Osteocyte (in vitro differentiated cells): ENCODE measurements at regions not wholly inside any gene's neighbourhood (a gene's known extent, or its start where the extent isn't known, plus 50 kb on each side); places are given as distances from the start of the nearest gene placed in this dataset.
A peak's percentile ranks its signal among the peaks of the same experiment; 100 is the strongest.

Source experiments
- DNase-seq: peaks from one replicate; pipeline ENCODE4 v3.0.0; 2021; ENCODE audit warnings: mixed read lengths; ENCODE audit not compliant: unreplicated experiment; ENCODE audit errors: extremely low spot score
- H3K27ac Mint-ChIP-seq: one replicate; pipeline ENCODE4 v1.8.0; 2021; ENCODE audit warnings: mild to moderate bottlenecking, mixed read lengths; ENCODE audit not compliant: unreplicated experiment
- H3K27me3 Mint-ChIP-seq: one replicate; pipeline ENCODE4 v1.8.0; 2021; ENCODE audit warnings: mixed read lengths; ENCODE audit not compliant: unreplicated experiment
- H3K36me3 Mint-ChIP-seq: one replicate; pipeline ENCODE4 v1.8.0; 2021; ENCODE audit warnings: mixed read lengths; ENCODE audit not compliant: unreplicated experiment
- H3K4me1 Mint-ChIP-seq: one replicate; pipeline ENCODE4 v1.8.0; 2021; ENCODE audit warnings: mixed read lengths; ENCODE audit not compliant: unreplicated experiment
- H3K4me3 Mint-ChIP-seq: one replicate; pipeline ENCODE4 v1.8.0; 2021; ENCODE audit warnings: mild to moderate bottlenecking, moderate library complexity, mixed read lengths; ENCODE audit not compliant: unreplicated experiment
- H3K9me3 Mint-ChIP-seq: one replicate; pipeline ENCODE4 v1.8.0; 2021; ENCODE audit warnings: mixed read lengths; ENCODE audit not compliant: unreplicated experiment
- CTCF ChIP-seq: fragments of 200-600 bp; sonication (generic); IDR thresholded peaks from 2 replicates; pipeline ENCODE4 v1.5.0; 2021; ENCODE audit warnings: antibody characterized with exemption, mild to moderate bottlenecking, moderate library complexity

GRCh38 chr17:34420900-34421299, 57.9 kb upstream of the CCL1 start:
- peaks cover 14% of the 10 kb centered on the region for H3K27me3 Mint-ChIP-seq
- DNase-seq = no peak
- H3K9me3 Mint-ChIP-seq = no peaks in the 10 kb centered on the region
- H3K36me3 Mint-ChIP-seq = no peaks in the 10 kb centered on the region
- H3K4me1 Mint-ChIP-seq = no peaks in the 10 kb centered on the region
- TF ChIP-seq CTCF = no peak
- no peak overlapping the region for H3K4me3 Mint-ChIP-seq
- no peak overlapping the region for H3K27ac Mint-ChIP-seq

DNA sequence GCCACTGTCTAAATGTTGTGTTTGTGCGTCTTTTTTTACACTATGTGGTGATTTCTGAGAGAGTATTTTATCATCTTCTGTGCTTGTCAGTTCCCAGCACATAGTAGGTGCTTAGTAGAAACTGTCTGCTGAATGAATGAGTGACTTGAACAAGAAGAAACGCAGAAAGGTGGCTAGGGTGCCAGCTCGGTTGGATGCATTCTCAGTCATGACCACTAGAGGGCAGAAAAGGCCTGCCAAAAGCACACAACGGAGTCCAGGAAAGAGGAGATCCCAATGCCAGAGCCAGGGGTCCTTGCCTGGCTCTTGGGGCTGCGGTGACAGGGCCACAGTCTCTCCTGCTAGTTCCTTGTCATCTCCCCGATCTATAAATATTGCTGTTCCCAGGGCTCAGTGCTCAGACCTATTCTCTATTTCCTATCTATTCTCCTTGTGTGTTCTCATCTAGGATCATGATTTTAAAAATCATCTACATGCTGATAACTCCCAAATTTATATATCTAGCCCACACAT, 57.3 kb upstream of the CCL1 start:
- peak; percentile 94 for TF ChIP-seq CTCF
- Mint-ChIP-seq H3K4me3 (no peak overlapping the region), H3K9me3 (no peaks in the 10 kb centered on the region), H3K36me3 (no peaks in the 10 kb centered on the region), H3K27me3 (peaks cover 14% of the 10 kb centered on the region), H3K4me1 (no peaks in the 10 kb centered on the region), H3K27ac (no peak overlapping the region)
- no peak for DNase-seq

- TF ChIP-seq CTCF = no peak
- Mint-ChIP-seq H3K9me3 (no peaks in the 10 kb centered on the region), H3K27me3 (peaks cover 12% of the 10 kb centered on the region)
Measured at GRCh38 chr17:34416116-34416515, 53.1 kb upstream of the CCL1 start.

GRCh38 chr17:34414339-34414738, 51.3 kb upstream of the CCL1 start:
- peaks cover 14% of the 10 kb centered on the region for H3K27me3 Mint-ChIP-seq
- no peak for DNase-seq
- no peaks in the 10 kb centered on the region for H3K36me3 Mint-ChIP-seq
- no peak overlapping the region for H3K27ac Mint-ChIP-seq
- no peaks in the 10 kb centered on the region for H3K4me1 Mint-ChIP-seq
- no peak for TF ChIP-seq CTCF
- no peaks in the 10 kb centered on the region for H3K9me3 Mint-ChIP-seq
- H3K4me3 Mint-ChIP-seq = no peak overlapping the region

More at GRCh38 chr17:34416116-34416515, 53.1 kb upstream of the CCL1 start:
- Mint-ChIP-seq H3K27ac (no peak overlapping the region), H3K36me3 (no peaks in the 10 kb centered on the region), H3K4me3 (no peak overlapping the region), H3K4me1 (no peaks in the 10 kb centered on the region)
- DNase-seq = no peak

DNA sequence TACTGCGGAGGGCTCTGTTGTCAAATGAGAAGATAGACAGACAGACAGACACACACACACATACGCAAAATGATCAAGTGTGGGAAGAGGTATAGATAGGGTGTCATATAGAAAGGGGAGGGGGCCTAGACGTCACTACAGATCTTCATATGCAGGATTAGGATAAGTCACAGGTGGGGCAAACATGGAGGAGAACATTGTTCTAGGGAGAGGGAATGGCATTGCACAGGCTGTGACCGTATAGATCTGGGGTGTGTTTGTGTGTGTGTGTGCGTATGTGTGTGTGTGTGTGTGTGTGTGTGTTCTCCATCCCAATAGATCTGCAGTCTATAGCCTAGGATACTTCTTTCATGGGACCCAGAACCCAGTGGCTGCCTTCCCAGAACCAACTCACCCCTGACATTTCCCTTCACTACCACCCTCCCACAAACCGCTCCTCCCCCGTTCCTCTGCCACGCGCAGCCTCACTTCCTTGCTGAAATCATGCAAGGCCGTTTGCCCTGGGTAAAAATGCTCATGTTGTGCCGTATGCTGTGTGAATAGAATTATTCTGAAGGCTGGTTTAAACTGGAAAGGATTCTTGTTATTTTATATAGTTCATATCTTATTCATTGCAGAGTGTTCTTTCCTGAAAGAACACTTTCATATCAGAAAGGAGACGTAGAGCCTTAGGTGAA, 50.5 kb upstream of the CCL1 start:
- H3K4me3 Mint-ChIP-seq = no peak overlapping the region
- H3K9me3 Mint-ChIP-seq = no peaks in the 10 kb centered on the region
- no peak for DNase-seq
- H3K27me3 Mint-ChIP-seq = peaks cover 14% of the 10 kb centered on the region
- H3K36me3 Mint-ChIP-seq = no peaks in the 10 kb centered on the region
- H3K27ac Mint-ChIP-seq = no peak overlapping the region
- TF ChIP-seq CTCF = no peak
- H3K4me1 Mint-ChIP-seq = no peaks in the 10 kb centered on the region
